Spleen (tissue), 11 donors: ENCODE measurements at regions not wholly inside any gene's neighbourhood (a gene's known extent, or its start where the extent isn't known, plus 50 kb on each side); places are given as distances from the start of the nearest gene placed in this dataset.

Experiments used
- DNase-seq: peaks from one replicate; pipeline ENCODE4 v3.0.0-alpha.2; 2020
- H3K27ac ChIP-seq, 8 donors: fragments of 200-600 bp; sonication (generic) in 7 of 8; 1 replicate in 4 of 8; 2 replicates in 4 of 8; pipeline versions ENCODE4 v1.5.0 to v1.8.0; 2016 to 2021; ENCODE audit warnings: inconsistent platforms in 4 of 8, mild to moderate bottlenecking in 4 of 8, moderate library complexity in 1 of 8
- H3K27me3 ChIP-seq, 7 donors: fragments of 200-600 bp; sonication (generic) in 6 of 7; replicated peaks in 1 of 7; 1 replicate in 4 of 7; 2 replicates in 3 of 7; pipeline versions ENCODE4 v1.5.0 to v1.8.0; 2016 to 2021; ENCODE audit warnings: inconsistent platforms in 3 of 7, mild to moderate bottlenecking in 1 of 7
- H3K36me3 ChIP-seq, 6 donors: fragments of 200-600 bp; sonication (generic) in 5 of 6; 1 replicate in 4 of 6; 2 replicates in 2 of 6; pipeline versions ENCODE4 v1.5.0 to v1.8.0; 2016 to 2021; ENCODE audit warnings: inconsistent platforms in 2 of 6
- H3K4me1 ChIP-seq, 6 donors: fragments of 200-600 bp; sonication (generic) in 5 of 6; 1 replicate in 3 of 6; 2 replicates in 3 of 6; pipeline versions ENCODE4 v1.5.0 to v1.8.0; 2016 to 2021; ENCODE audit warnings: inconsistent platforms in 3 of 6
- H3K4me3 ChIP-seq, 8 donors: fragments of 200-600 bp; sonication (generic) in 7 of 8; 1 replicate in 4 of 8; 2 replicates in 4 of 8; pipeline versions ENCODE4 v1.5.0 to v1.8.0; 2016 to 2021; ENCODE audit warnings: inconsistent platforms in 4 of 8, mild to moderate bottlenecking in 4 of 8, moderate library complexity in 2 of 8
- H3K9me3 ChIP-seq, 8 donors: fragments of 200-600 bp; sonication (generic) in 7 of 8; 1 replicate in 4 of 8; 2 replicates in 4 of 8; pipeline versions ENCODE4 v1.5.0 to v1.8.0; 2016 to 2021; ENCODE audit warnings: inconsistent platforms in 4 of 8
- CTCF ChIP-seq, 11 experiments: fragments of 200-600 bp in 7 of 11; fragments of 450-650 bp in 4 of 11; sonication (generic) in 4 of 11; IDR thresholded peaks in 8 of 11; conservative IDR thresholded peaks in 3 of 11; 1 replicate in 7 of 11; 2 replicates in 4 of 11; pipeline versions ENCODE4 v1.4.0 to v1.8.0; 2016 to 2021; ENCODE audit warnings: antibody characterized with exemption in 11 of 11, inconsistent platforms in 4 of 11, mild to moderate bottlenecking in 1 of 11
- POLR2A ChIP-seq, 3 donors: fragments of 450-650 bp; IDR thresholded peaks; one replicate each; pipeline ENCODE4 v1.5.1; 2017; ENCODE audit warnings: antibody characterized with exemption in 3 of 3, mild to moderate bottlenecking in 1 of 3
- POLR2AphosphoS5 ChIP-seq, 3 donors: sonication (generic); formaldehyde crosslinking; IDR thresholded peaks; one replicate each; pipeline ENCODE4 v1.5.1; 2017; ENCODE audit warnings: antibody characterized with exemption in 3 of 3
- WGBS, 5 donors: extraction: QIAGEN DNeasy Blood & Tissue Kit in 3 of 5; methylation state at CpG; one replicate each; pipeline versions ENCODE4 v1.1.5 to v1.1.7; 2013 to 2018; 5-methylcytosine and 5-hydroxymethylcytosine counted together
- intact Hi-C: fragments of 100-400 bp; cut with DNase I; formaldehyde crosslinking; loops from one replicate; pipeline ENCODE4 v1.15.0; 2023; ENCODE audit warnings: low total_unique reads
- donor health status: healthy with polysubstance abuse.
- donor health status: DM: no; HTN: no; CAD: no; lungs with moderate emphysema.
- donor health status: DM: no; HTN: no; CAD: no.
- donor health status: Bipolar disorder and iron deficiency.
- donor health status: healthy.
- donor health status: DM: no; HTN: no; CAD: no.
- donor health status: DM: yes; HTN: yes; CAD: no.

DNA sequence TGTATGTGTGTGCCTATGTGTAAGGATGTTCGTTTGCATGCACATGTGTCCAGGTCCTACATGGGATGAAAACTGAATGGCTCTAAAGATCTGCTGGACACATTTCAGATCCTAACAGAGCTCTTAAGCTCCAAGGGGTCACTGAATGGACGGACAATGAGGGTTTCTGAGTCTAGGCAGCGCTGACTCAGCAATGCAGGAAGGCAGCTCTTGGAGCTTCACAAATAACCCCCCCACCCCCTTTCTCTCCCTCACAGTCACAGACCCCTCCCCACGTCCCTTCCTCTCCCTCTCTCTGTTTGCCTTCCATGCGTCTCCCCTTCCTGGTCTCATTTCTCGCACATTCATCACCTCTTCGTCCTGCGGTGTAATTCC is 369.8 kb downstream of the PREX1 start:
- H3K9me3 ChIP-seq = no peaks in the 10 kb centered on the region
- intact Hi-C loops = no loop called here
- peaks cover 0 to 54% (median 7%) of the 10 kb centered on the region in 7 donors for H3K27me3 ChIP-seq
- no peaks in the 10 kb centered on the region for H3K36me3 ChIP-seq
- 80 to 85% (median 83%) methylated on average over 8 of the region's 8 CpGs for WGBS, 5 donors
- no peak overlapping the region for H3K4me3 ChIP-seq
- no peak overlapping the region for H3K27ac ChIP-seq
- TF ChIP-seq POLR2A (IDR thresholded peaks at IDR 0.05) (no peak), POLR2AphosphoS5 (IDR thresholded peaks at IDR 0.05) (no peak), CTCF (IDR thresholded peaks at IDR 0.05 in 8 of 11, conservative IDR thresholded peaks at IDR 0.05 in 3 of 11) (no peak)
- DNase-seq = no peak
- H3K4me1 ChIP-seq = no peaks in the 10 kb centered on the region

DNA sequence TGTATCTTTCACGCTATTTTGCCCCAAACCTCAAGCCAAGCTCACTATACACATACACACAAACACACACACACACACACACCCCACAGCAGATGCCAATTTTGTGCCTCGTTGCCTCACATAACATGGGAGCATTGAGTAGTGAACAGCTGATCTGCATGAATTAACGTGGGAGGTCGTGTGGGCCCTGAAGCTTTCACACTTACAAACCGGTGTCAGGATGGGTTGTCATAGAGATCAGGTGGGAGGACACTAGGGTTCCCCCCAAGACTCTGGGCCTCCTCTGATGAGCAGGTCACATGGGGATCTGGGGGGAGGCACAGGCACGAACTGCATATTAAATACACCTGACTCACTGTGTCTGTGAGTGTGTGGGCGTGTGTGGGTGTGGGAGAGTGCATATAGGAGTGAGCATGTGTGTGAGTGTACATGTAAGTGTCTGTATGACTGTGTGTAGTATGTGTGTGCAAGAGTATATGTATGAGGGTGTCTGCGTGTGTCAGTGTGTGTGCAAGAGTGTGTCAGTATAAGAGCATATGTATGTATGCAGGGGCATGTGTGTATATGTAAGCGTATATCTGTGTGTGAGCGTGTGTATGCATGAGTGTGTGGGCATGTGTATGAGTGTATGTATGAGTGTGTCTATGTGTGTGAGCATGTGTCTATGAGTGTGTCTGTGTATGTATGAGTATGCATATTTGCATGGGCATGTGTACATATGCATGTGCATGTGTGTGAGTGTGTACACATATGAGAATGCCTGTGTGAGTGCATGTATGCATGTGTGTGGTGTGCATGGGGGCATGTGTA is 370.4 kb downstream of the PREX1 start:
- Histone ChIP-seq H3K36me3 (no peaks in the 10 kb centered on the region), H3K4me3 (no peak overlapping the region), H3K9me3 (no peaks in the 10 kb centered on the region), H3K27ac (no peak overlapping the region), H3K27me3 (peaks cover 0 to 54% (median 7%) of the 10 kb centered on the region in 7 donors), H3K4me1 (no peaks in the 10 kb centered on the region)
- DNase-seq = no peak
- WGBS, 5 donors = 72 to 75% (median 73%) methylated on average over 10 of the region's 10 CpGs
- no peak for TF ChIP-seq POLR2AphosphoS5 (IDR thresholded peaks at IDR 0.05)
- no peak for TF ChIP-seq POLR2A (IDR thresholded peaks at IDR 0.05)
- TF ChIP-seq CTCF (IDR thresholded peaks at IDR 0.05 in 8 of 11, conservative IDR thresholded peaks at IDR 0.05 in 3 of 11) = no peak
- intact Hi-C loops = no loop called here

DNA sequence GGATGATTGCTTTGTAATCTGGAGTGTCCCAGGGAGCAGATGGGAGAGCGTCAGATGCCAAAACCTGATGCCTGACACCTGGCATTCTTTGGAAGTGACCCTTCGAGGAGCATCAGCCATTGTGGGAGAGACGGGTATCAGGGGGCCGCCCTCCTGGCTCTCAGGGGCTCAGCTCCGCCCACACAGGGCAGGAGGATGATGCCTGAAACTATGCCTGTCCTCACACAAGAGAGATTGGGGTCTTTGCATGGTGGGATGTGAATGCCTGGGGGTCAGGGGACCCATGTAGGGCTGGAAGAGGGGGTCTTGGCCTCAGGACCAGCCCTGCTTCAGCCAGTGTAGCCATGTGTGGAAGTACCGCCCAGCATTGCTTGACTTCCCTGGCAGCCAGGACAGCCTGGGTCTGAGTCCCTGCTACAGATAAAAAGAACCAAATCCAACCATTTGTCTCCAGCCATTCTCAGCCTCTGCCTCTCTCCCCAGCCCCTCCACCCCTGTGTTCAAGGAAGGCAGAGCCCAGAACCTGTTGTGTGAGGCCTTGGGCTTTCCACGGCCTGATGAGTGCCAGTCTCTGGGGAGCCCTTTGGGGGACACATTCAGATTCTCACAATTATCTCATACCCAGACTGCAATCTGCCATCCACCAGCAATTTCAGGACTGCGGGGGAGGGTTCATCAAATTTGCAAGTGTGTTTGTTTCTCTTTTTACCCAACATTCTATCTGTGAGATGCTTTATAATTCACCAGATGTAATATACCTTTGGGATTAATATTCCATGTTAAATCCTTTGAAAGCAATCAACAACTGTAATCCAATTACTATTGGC is 371.2 kb downstream of the PREX1 start:
- 54 to 73% (median 64%) methylated on average over 6 to 8 of the region's 8 CpGs for WGBS, 5 donors
- intact Hi-C loops = no loop called here
- H3K27ac ChIP-seq = no peak overlapping the region
- H3K4me3 ChIP-seq = no peak overlapping the region
- no peaks in the 10 kb centered on the region for H3K4me1 ChIP-seq
- TF ChIP-seq POLR2AphosphoS5 (IDR thresholded peaks at IDR 0.05) (no peak), POLR2A (IDR thresholded peaks at IDR 0.05) (no peak), CTCF (IDR thresholded peaks at IDR 0.05 in 8 of 11, conservative IDR thresholded peaks at IDR 0.05 in 3 of 11) (no peak)
- no peak for DNase-seq
- H3K27me3 ChIP-seq = peaks cover 0 to 55% (median 7%) of the 10 kb centered on the region in 7 donors
- no peaks in the 10 kb centered on the region for H3K9me3 ChIP-seq
- H3K36me3 ChIP-seq = no peaks in the 10 kb centered on the region
